Hepatocyte (in vitro differentiated cells): ENCODE measurements at regions not wholly inside any gene's neighbourhood (a gene's known extent, or its start where the extent isn't known, plus 50 kb on each side); places are given as distances from the start of the nearest gene placed in this dataset.

ENCODE experiments used
- DNase-seq: peaks from one replicate; pipeline ENCODE4 v3.0.0-alpha.2; 2016; ENCODE audit warnings: low spot score
- H2AFZ ChIP-seq: fragments of 200-600 bp; sonication (generic); 2 replicates; pipeline ENCODE4 v1.6.0; 2016; ENCODE audit warnings: antibody characterized with exemption, mild to moderate bottlenecking
- H3K27ac ChIP-seq: fragments of 200-600 bp; sonication (generic); 2 replicates; pipeline ENCODE4 v1.5.1; 2016; ENCODE audit warnings: mild to moderate bottlenecking
- H3K27me3 ChIP-seq: fragments of 200-600 bp; sonication (generic); 2 replicates; pipeline ENCODE4 v1.6.1; 2016
- H3K36me3 ChIP-seq: fragments of 200-600 bp; sonication (generic); replicated peaks from 2 replicates; pipeline ENCODE4 v1.5.1; 2016; ENCODE audit warnings: low read depth; ENCODE audit not compliant: insufficient read depth
- H3K4me1 ChIP-seq: fragments of 200-600 bp; sonication (generic); 2 replicates; pipeline ENCODE4 v1.5.1; 2016; ENCODE audit warnings: mild to moderate bottlenecking, moderate library complexity; ENCODE audit not compliant: insufficient read depth
- H3K4me2 ChIP-seq: fragments of 200-600 bp; sonication (generic); 2 replicates; pipeline ENCODE4 v1.6.0; 2016
- H3K4me3 ChIP-seq: fragments of 200-600 bp; sonication (generic); 2 replicates; pipeline ENCODE4 v1.5.1; 2016; ENCODE audit warnings: mild to moderate bottlenecking
- H3K79me2 ChIP-seq: fragments of 200-600 bp; sonication (generic); 2 replicates; pipeline ENCODE4 v1.6.0; 2017; ENCODE audit warnings: mild to moderate bottlenecking
- H3K9me2 ChIP-seq: fragments of 200-600 bp; sonication (generic); replicated peaks from 2 replicates; pipeline ENCODE4 v1.6.0; 2017; ENCODE audit warnings: mild to moderate bottlenecking; ENCODE audit not compliant: insufficient read depth
- H3K9me3 ChIP-seq: fragments of 200-600 bp; sonication (generic); 2 replicates; pipeline ENCODE4 v1.5.1; 2016; ENCODE audit warnings: low read depth, mild to moderate bottlenecking
- H4K20me1 ChIP-seq: fragments of 200-600 bp; sonication (generic); 2 replicates; pipeline ENCODE4 v1.6.0; 2016; ENCODE audit warnings: mild to moderate bottlenecking; ENCODE audit not compliant: insufficient read depth, poor library complexity, severe bottlenecking
- EZH2 ChIP-seq: fragments of 200-600 bp; sonication (generic); IDR thresholded peaks from 2 replicates; pipeline ENCODE4 v1.6.1; 2016; ENCODE audit warnings: antibody characterized with exemption, mild to moderate bottlenecking, borderline replicate concordance
- EZH2phosphoT487 ChIP-seq: fragments of 200-600 bp; sonication (generic); IDR thresholded peaks from one replicate; pipeline ENCODE4 v1.6.1; 2018; ENCODE audit warnings: antibody characterized with exemption, mild to moderate bottlenecking, low read depth, moderate library complexity; ENCODE audit not compliant: unreplicated experiment, severe bottlenecking
- WGBS: methylation state at CpG from one replicate; pipeline ENCODE4 v1.1.6; 2016; ENCODE audit warnings: low lambda C conversion rate; ENCODE audit errors: missing lambda C conversion rate; 5-methylcytosine and 5-hydroxymethylcytosine counted together
- TF ChIP-seq, protein P1 (sequence below): fragments of 200-600 bp; sonication (generic); IDR thresholded peaks from 2 replicates; pipeline ENCODE4 v1.5.1; 2016; ENCODE audit warnings: antibody characterized with exemption, mild to moderate bottlenecking; ENCODE audit not compliant: poor library complexity

DNA sequence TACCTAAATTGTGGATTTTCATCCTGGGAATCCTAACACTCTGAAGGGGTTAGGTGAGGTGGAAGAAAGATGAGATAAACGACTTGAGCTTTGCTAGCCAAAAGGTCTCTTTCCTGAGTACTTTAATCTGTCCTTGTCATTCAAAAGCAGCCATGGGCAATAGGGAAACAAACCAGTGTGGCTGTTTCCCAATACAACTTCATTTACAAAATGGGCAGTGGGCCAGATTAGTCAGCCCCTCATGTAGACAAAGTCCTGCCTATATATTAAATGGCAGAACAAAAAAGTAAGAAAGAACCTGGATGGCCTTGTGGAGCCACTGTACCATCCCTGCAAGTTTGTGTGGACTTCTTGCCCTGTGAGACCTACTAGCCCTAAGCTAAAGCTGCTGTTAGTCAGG is 51.0 kb upstream of the NFIL3 start:
- no peaks in the 10 kb centered on the region for H3K9me3 ChIP-seq
- no peak for DNase-seq
- no peaks in the 10 kb centered on the region for H3K79me2 ChIP-seq
- H3K9me2 ChIP-seq = no peaks in the 10 kb centered on the region
- H3K36me3 ChIP-seq = no peaks in the 10 kb centered on the region
- H3K4me3 ChIP-seq = no peak overlapping the region
- H3K4me2 ChIP-seq = no peak overlapping the region
- 57% methylated on average over 1 of the region's 1 CpG for WGBS
- H3K27me3 ChIP-seq = no peaks in the 10 kb centered on the region
- TF ChIP-seq EZH2phosphoT487 = no peak
- no peak for TF ChIP-seq EZH2
- TF ChIP-seq, protein P1, sequence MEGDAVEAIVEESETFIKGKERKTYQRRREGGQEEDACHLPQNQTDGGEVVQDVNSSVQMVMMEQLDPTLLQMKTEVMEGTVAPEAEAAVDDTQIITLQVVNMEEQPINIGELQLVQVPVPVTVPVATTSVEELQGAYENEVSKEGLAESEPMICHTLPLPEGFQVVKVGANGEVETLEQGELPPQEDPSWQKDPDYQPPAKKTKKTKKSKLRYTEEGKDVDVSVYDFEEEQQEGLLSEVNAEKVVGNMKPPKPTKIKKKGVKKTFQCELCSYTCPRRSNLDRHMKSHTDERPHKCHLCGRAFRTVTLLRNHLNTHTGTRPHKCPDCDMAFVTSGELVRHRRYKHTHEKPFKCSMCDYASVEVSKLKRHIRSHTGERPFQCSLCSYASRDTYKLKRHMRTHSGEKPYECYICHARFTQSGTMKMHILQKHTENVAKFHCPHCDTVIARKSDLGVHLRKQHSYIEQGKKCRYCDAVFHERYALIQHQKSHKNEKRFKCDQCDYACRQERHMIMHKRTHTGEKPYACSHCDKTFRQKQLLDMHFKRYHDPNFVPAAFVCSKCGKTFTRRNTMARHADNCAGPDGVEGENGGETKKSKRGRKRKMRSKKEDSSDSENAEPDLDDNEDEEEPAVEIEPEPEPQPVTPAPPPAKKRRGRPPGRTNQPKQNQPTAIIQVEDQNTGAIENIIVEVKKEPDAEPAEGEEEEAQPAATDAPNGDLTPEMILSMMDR = no peak
- H4K20me1 ChIP-seq = no peaks in the 10 kb centered on the region
- H2AFZ ChIP-seq = no peak overlapping the region
- no peak overlapping the region for H3K27ac ChIP-seq
- no peaks in the 10 kb centered on the region for H3K4me1 ChIP-seq
